HG03432 (cell line): ENCODE measurements at regions not wholly inside any gene's neighbourhood (a gene's known extent, or its start where the extent isn't known, plus 50 kb on each side); places are given as distances from the start of the nearest gene placed in this dataset.

Source experiments
- ATAC-seq: cut with Tn5 transposase; IDR thresholded peaks from one replicate; pipeline ENCODE4 v1.9.1; 2021; ENCODE audit warnings: mild to moderate bottlenecking, moderate library complexity; ENCODE audit not compliant: unreplicated experiment

DNA sequence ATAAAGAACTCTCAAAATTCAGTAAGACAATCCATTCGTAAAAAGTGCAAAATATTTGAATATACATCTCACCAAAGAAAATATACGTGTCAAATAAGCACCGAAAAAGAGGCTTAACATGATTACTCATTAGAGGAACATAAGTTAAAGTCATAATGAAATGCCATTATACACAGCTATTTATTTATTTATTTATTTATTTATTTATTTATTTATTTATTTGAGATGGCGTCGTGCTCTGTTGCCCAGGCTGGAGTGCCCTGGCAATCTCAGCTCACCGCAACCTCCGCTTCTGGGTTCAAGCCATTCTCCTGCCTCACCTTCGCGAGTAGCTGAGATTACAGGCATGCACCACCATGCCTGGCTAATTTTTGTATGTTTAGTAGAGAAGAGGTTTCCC lies 203.6 kb upstream of the UBASH3B start:
- no peak for ATAC-seq

DNA sequence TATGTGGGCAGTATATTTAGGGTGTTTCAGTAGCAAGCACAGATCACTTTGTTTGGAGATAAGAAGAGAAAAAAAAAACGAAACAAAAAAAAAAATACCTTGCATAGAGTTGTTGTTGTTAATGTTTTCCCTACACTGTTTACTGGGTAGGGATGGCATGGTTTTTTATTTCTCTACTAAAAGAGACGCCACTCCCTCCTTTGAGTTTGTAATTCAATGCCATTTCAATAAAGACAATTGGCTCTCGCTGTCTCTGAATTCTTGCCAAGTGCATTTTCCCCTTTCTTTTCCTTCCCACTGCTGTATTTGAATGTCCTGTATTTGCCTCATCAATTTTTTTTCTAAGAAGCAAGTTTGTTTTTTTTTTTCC lies 213.9 kb upstream of the UBASH3B start:
- no peak for ATAC-seq

DNA sequence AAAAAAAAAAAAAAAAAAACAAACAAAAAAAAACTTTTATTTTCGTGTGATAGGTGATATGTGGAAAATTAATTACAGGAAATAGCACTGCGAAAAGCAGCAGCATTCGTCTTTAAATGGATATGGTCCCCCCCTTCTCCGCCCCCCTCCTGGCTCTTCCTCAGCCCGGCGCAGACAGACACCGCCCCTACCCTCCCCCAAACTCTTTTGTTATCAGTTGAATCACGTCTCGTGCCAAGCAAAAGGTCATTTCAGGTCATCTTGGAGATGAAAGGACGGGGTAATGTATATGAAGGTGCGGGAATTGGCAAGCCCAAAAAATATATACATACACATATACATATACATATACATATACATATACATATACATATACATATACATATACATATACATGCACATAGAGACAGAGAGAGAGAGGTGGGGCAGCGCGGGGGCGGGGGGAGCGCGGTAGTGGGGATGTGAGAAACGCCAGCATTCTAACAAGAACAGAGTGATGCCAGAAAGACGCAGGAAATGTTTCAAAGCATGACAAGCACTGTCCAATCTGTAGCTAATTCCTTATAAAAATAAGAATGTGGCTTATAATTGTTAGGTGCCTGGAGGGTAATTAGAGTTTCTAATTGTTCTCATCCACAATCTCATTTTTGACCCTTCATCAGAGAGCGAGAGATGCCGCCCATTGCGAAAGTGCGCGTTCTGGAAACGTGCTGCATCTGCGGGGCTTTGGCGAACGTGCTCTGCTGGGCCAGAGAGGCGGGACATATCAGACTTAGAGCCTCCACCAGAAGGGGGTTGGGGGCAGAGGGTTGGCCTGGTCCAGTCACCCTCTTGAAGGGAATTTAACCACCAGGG lies 214.5 kb upstream of the UBASH3B start:
- no peak for ATAC-seq

- ATAC-seq: no peak
These were observed 215.4 kb upstream of the UBASH3B start for GRCh38 chr11:122439866-122440810.

GRCh38 chr11:122436188-122436555 lies 219.3 kb upstream of the UBASH3B start:
- no peak for ATAC-seq

DNA sequence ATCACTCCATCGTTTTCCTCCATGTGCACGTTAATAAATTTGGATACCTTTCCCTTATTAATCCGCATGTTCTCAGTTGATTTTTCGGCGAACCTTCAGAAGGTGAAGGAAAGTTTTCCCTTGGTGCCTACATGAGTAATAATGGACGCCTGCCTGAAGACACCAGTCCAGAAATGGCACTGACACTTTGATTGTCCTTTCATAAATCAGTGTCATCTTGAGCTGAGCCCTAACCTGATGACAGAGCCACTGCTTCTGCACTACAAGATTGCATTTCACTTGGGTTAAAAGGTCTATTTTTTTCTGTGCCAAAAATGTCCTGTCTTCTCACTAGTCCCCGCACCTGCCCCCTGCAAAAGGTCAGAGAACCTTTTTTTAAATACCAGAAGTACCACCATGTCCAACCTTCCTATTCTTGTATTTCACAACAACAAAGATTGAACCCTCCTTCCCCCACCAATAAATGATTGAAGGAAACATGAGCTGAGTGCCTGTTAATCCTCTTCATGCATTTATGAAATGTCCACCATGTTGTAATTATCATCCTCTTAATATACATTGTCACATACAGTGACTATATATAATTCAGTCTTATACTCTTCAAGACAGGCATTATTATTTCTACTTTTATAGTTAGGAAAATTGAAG lies 219.9 kb upstream of the UBASH3B start:
- ATAC-seq: no peak

DNA sequence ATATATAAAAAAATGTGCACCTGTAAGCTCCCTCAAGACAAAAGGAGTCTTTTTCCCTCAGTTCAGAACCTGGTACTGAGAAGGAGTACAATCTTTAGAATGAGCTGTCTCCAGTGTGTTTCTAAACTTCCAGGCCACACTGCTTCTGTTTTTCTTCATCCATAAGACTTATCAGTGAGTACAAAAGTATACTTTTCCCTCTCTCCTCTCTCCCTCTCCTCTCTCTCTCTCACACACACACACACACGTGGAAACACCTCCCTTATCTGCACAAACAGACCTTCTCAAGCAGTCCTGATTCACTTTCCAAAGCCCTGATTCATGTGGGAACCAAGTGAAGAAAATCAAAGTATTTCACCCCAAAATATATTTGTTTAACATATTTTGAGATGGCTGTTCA lies 220.7 kb upstream of the UBASH3B start:
- no peak for ATAC-seq

DNA sequence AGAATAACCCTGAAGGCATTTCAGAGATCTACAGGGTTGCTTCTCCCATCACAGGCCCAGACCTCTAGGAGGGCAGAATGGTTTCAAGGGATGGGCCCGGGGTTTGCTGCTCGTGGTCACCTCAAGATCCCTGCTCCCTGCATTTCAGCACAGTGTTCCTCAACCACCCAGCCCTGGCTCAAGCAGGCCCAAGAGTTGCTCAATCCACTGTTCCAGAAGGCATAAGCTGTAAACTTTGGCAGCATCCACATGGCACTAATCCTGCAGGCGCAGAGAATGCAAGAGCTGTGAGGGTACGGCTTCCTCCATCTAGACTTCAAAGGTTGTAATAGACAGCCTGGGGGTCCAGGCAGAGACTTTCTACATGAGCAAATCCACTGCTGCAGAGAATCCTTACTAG lies 225.0 kb upstream of the UBASH3B start:
- no peak for ATAC-seq

GRCh38 chr11:122426073-122426472 lies 229.4 kb upstream of the UBASH3B start:
- no peak for ATAC-seq

DNA sequence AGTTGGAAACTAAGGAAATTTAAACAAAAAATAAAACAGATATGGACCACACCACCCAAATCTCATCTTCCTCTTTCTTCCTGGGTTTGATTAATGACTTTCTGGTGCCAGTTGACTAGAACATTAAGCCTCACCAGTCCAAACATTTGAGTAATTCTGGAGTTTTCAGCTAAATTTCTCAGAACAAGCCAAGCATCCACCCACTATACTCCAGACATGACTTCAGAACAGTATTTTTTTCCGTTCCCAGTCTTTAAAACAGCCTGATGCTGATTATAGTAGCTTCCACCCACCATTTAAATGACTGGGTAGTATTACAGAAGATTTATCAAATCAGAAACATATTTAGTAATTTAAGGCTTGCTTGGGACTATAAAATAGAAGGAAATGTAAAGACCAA lies 230.9 kb upstream of the UBASH3B start:
- no peak for ATAC-seq

DNA sequence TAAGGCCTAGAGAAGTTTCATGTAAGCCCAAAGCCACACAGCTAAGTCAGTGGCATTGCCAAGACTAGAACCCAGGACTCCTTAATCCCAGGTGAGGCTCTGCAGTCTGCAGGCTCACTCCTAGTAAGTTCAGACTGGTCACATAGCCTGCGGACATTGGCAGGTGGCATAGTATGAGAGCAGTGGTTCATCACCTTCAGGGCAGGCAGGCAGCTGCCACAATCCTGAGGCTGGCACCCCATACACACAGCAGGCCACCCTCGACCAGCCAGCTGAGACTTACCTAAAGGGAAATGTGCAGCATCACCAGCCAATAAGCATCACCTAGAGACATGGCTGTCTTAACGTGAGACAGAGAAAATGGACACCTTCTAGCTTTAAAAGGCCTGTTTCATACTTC lies 231.6 kb upstream of the UBASH3B start:
- no peak for ATAC-seq

DNA sequence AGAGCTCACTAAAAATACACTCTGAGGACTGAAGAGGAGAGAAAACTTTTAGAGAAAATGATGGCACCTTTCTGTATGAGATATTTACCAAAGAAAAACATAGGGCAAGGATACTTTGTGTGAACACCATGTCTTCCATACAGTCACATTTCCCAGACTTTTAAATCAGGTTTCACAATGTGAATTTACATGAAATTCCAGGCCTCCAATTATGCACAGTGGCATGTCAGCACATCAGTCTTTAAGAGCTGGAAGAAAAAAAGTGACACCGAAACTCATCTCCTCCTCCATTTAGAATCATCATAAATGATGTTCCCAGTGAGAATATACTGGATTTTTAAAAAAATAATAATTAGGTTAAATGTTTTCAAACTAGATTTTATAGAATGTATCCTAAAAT lies 232.2 kb upstream of the UBASH3B start:
- ATAC-seq: no peak

DNA sequence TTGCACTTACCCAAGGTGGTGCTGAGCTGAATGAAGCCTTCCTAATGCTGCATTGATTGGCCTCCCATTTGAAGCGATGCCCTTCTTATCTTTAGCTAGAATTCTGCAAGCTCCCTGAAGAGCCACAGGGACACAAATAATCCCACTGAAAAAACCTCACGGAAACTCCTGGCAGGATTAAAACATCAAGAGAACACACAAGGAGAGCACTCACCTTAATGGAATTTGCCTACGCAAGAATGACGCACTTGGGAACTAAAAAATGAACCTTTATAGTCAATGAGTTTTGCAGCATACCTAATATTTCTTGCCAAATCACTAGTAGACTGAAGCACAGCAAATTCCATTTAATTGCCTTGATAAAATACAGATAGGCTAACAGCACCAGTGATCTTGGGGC lies 232.8 kb upstream of the UBASH3B start:
- ATAC-seq: no peak

DNA sequence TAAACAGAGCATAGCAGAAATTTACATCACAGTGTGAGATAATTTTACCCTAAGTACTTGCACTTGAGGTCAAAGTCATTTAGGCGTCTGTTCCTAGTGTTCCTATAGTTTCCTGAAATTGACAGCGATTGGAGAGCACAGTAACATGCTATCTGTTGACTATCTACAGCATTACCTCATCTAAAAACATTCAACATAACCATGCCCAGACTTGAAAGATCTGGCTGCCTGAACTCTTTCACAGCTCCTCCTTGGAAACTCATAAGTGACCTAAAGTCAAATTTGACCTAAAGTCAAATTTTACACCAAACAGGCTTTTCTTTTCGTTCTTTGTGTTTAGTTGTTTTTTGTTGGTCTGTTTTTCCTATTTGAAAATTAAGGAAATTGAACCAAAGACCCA lies 233.8 kb upstream of the UBASH3B start:
- no peak for ATAC-seq

DNA sequence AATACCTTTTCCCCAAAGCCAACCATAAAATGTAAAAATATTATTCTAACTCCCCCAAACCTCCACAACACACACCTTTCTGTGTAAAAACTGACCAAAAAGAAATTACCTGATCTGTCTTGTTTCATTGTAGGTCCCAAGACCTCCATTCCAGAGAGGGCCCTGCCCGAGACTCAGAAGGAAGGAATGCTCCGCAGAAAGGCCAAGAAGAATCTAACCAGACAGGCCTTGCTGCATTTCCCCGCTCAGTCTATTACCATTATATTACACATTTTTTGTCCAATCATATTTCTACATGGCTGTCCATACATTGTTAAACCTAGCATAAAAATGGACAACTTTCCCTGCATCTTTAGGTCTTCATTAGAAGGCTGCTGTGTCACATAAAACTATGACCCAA lies 237.5 kb upstream of the UBASH3B start:
- ATAC-seq: no peak

GRCh38 chr11:122414406-122415018 lies 241.0 kb upstream of the UBASH3B start:
- no peak for ATAC-seq

GRCh38 chr11:122413677-122414076 lies 241.8 kb upstream of the UBASH3B start:
- no peak for ATAC-seq

DNA sequence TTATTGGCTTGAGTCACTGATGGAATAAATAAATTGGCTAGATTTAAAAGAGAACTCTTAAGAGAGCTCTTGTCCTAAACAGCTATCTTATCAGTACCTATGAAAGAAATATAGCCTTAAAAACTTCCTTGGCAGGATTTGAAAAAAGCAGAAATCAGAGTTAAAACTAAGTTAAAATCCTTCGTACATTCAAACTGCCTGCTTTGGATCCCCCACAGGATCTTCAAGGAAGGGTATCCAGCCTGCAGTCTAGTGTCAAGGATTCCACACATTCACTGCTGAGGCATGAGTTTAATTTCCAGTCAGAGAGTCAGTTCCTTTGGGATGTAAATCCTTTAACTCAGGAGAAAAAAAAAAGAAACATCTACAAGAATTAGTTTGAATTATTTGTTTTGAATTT lies 242.9 kb upstream of the UBASH3B start:
- no peak for ATAC-seq

DNA sequence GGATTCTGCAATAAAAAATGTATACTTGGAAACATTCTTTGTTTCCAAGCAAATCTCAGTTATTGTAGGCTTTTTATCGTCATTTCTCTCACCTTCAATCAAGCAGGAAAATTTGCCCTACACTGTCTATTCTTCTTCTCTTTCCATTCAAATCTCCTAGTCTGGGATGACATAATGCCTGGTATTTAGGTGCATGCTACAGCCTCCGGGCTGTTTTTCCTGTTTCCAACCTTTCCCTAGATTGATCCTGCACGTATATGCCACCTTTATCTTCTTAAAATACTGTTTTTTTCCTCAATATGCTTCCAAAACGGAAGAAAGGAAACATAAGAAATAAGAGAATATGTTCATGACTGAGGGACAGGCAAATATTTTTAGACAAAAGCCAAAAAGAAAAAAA lies 249.1 kb upstream of the UBASH3B start:
- no peak for ATAC-seq

- ATAC-seq: no peak
These were observed 249.8 kb upstream of the UBASH3B start for GRCh38 chr11:122405547-122406341.
